ENCODE measurements at regions not wholly inside any gene's neighbourhood (a gene's known extent, or its start where the extent isn't known, plus 50 kb on each side); places are given as distances from the start of the nearest gene placed in this dataset.

DNA sequence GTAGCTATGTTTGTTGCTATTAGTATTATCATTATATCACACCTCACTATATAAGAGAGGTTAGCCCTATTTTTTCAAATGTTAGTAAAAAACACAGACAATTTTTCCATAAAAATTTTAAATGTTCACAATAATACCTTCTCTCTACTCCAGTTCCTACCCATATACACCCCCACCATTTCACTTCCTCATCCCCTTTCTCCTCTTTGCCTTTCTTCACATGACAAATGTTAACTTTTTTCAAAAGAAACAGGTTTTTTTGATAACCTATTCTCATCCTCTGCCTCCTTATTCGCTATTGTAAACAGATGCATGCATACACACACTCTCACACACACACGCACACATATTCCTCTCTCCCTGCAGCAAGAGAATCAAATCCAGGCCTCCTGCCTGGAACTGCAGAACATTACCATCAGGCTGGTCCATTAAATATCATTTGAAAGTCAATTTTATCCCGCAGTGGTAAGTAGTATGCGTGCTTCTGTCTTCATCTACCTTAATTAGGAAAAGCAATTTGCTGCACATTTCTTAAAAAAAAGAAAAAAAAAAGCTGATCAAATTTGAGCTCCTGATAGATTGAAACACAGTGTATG, 55.5 kb downstream of the MID1IP1 start:
- DNase-seq, result no peak

DNA sequence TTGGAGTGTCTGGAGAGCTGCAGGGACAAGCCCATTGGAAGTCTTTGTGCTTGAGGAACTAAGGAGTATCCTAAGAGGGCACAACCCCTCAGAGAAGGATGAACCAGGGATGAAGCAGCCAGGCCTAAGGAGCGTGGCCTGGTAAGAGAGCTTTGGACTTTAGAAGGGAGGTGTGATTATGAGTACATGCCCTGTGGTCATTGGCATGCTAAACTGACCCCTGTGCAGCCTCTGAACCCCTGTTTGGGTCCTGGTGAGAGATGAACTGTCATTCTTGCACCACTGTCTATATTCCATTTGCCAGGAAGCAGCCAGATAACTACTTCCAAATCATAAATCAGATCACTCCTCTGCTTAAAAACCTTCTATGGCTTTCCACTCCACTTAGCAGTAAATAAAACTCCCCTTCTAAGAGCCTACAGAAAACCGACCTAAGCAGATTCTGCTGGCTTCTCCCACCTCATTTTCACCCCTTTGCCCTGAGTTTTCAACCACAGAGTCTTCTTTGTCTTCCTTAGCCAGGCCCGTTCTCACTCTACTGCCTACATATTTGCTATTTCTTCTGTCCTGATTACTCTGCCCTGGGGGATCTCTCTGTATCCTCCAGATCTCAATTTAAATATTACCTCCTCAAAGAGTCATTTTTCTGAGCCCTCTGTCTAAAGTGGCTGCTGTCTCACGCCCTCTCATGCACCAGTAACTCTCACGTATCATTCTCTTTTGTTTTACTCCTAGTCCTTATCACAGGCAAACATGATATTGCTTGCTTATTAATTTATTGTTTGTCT, 56.7 kb downstream of the MID1IP1 start:
- DNase-seq, result no peak

DNA sequence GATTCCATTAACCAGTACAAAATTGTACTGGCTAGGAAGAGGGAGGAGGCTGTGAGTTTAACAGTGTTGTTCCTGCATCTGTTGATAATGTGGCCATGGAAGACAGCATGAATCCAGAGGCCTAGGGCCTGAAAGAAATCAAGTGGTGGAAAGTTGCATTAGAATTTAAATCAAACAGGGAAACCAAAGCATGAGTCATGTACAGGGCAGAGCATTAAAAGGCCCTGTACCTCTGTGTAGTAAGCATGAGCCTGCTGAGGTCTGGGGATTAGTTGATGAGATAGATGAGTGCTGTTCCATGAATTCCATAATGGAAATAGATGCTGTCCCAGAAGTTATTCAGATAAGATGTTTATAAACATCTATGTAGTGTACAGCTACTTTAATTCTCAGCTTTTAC, 58.3 kb downstream of the MID1IP1 start:
- DNase-seq, result no peak

DNA sequence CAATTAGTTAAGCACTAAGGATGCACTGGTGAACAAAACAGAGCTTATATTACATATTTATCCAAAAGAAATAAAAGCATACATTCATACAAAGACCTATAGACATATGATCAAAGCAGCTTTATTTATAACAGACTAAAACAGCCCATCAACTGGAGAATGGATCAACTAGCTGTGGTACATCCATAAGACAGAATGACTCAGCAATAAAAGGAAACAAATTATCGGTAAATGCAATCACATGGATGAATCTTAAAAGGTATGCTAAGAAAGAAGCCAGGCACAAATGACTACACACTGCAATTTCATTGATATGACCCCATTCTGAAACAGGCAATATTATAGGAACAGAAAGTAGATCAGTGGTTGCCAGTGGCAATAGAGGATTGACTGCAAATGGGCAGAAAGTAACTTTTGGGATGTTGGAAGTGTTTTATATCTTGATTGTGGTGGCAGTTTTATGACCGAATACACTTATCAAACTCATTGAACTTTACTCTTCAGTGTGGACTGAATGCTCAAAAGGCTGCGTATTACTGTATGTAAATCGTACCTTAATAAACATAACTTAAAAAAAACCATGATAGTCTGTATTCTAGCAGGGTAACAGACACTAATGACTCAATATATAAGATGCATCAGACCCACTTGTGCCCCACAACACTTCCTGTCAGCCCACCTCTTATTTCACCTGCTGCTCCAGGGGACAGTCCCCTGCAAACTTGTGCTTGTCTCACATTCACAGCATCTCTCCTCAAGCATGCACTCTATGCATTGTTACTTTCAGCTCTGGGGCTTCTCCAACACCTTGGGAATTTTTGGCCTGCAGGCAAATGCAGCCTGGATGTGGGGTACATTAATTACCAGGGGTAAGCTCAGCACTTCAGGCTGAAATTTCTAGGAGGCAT, 59.1 kb downstream of the MID1IP1 start:
- DNase-seq, result no peak

DNA sequence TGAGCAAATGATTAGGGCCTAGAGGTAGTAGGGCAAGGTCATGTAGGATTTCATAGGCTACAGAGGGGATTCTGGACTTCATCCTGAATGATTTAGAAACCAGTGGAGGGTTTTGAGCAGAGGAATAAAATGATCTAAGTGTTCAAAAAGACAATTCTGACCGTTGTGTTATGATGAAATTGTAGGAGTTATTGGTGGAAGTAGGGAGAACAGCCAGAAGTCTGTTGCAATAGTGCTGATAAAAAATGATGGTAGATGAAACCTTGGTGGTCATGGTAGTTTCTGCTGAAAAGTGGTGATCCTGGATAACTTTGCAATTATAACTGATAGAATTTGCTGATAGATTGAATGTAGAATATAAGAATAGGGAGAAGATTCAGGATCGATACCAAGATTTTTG, 60.2 kb downstream of the MID1IP1 start:
- no peak for DNase-seq

DNA sequence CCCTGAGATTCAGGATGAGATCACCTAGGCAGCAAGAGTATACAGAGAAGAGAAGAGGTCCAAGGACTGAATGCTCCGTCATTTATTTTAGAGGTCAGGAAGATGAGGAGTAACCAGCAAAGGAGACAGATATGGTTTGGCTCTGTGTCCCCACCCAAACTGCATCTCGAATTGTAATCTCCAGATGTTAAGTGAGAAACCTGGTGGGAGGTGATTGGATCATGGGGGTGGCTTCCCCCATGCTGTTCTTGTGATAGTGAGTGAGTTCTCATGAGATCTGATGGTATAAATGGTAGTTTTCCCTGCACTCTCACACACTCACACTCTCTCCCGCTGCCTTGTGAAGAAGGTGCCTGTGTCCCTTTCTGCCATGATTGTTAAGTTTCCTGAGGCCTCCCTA, 60.8 kb downstream of the MID1IP1 start:
- no peak for DNase-seq

DNA sequence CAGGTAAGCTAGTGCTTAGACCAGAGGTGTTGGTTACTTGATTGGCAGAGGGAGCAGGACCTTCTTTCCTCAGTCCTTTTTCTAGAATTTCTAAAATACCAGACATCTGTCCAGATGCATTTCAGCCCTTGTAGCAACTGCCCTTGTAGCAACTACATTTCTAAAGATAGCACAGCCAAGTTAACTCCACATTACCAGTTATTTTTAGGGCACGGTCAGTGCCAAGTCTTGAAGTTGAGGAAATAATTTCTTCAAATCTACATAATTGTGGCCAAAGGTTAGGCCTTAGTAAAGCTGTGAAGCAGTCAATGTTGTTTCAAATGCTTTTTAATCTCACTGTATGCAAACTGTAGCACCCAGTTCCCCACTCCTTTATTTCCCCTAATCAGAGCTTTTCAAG, 62.9 kb downstream of the MID1IP1 start:
- no peak for DNase-seq

DNA sequence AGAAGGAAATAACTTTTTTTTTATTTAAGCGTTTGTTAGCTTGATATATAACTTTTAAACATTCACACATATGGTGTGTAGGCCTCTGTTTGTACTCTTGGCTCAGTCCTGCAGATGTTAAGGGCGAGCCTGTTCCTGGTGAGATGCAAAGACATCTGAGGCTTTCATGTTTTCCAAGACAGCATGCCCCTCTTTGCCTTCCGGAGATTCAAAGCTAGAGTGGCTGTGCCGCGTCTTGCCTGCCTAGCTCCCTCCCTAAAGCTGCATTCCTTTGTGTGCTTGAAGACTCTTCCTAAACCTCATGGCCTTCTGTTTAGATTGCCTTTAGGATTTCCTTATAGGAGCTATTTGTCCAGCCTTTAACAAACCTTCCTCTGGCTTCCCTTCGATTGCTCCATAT, 67.1 kb downstream of the MID1IP1 start:
- no peak for DNase-seq

DNA sequence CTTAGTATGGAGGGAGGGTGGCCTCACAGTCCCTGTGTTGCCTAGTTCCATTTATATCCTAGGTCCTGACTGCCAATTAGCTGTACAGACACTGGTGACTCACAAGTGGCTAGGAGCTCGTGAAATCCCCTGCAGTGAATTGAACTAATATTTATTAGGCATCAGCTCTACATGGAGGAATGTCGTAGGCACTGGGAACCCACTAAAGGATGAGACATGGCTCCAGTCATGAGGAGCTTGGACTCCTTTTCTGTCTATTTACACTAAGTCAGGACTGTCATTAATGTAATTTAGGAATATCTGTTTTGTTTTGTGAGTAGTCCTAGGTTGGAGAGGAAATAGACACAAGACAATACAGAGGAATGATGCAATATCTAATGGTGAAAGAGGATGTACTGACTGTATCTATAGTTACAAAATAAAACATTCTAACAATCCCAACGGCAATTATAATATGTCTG, 67.7 kb downstream of the MID1IP1 start:
- no peak for DNase-seq

DNA sequence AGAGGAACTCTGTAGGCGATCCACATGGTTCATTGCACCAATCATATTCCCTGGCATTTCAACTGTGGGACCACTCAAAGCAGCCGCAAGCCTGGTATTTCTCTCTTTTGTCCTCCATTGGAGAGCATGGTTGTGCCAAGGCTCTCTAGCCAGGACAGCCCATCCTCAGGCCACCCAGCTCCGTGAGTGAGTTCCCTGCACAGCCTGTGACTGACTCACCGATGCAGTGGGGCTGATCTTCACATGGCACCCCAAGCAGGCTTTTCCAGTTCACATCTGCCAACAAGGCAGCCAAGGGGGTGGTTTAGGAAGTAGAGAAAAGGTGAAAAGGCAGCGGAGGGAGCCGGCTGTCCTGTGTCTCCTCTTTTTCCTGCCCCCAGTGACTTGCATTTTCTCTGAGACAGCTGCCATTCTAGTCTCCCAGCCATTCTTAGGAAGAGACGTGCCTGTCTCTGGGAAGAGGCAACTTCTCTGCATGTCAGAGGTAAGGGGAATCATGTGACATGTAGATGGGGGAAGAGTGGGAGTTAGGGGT, 69.2 kb downstream of the MID1IP1 start:
- no peak for DNase-seq

DNA sequence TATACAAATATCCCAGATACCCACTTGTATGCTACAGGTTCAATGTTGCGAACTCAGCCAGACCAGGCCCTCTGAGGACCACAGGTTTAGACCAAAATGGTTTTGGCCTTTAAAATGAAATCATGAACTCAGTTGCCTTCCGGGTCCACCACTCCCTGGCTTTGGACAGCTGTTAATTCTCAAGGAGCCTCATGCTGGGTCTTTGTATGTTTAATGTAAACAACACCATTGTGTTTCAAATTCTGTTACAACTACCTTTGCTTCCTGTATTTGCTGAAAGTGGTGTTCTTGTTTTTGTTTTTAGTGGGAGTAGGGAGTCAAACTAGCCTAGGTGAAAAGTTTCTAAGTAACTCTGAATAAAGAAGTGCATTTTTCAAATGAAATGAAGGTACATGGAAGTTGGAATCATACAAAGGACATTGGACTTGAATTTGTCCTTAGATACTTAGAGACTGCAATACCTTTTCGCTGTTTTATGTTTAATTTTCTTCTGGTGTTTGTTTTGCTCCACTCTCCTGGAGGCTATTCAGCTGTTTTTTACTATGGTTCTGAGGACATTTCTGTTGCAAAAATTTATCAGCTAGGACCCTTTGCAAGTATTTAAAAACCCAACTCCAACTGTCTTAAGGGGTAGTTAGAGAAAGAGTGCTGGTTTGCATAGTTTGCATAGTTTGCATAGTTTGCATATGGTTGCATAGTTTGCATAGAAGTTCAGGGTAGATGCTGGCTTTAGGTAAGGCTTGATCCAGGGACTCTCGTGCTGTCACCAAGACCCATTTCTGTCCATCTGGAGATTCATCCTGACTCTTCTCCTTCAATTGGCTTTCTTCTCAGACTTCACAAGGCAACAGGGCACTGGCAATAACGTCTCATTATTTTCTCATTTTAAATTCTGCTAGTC, 70.1 kb downstream of the MID1IP1 start:
- no peak for DNase-seq

DNA sequence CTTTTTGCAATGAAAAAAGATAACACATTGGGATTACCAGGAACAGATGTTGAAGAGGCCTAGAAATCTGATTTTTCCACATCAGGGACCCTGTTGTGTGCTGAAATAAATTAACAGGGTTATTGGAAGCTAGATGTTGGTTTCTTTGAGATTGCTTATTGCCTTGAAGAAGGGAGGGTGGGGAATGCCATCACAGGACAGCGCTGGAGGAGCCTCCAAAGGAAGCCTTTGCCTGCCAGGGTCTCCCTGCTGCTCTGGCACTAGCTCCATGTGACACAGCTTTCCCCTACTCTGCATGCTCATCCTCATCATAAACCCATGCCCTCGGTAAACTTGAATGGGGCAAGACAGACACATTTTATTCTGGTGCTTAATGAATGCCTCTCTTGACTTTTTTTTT, 76.1 kb downstream of the MID1IP1 start:
- DNase-seq, result no peak

DNA sequence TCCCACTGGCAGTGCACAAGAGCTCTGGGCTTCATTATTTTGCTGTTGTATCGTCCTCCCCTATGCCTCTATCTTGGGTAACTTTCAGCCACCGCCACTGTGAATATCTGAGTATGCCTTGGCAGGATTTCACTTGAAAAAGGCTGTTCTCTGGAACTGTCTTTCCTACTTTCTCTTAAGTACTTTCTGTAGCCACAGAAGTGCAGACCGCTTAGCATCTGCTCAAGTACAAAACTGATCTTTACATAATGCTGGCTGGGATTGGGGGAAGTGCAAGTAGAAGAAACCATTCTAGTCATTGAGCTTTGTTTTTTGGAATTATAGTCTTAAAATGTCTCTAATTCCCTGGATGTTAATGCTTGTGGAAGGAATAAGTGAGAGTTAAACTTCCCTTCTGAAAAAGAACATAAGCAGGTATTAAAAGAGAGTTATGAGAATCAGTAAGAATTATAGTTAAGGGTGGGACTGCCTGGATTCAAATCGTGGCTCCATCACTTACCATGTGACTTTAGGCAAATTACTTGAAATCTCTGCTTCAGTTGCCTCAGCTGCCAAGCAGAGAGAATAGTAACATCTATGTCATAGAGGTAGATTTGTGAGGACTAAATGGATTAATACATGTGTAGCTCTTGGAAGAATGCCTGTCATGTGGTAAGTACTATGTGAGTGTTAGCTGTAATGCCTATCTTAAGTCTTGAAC, 77.5 kb downstream of the MID1IP1 start:
- no peak for DNase-seq

DNA sequence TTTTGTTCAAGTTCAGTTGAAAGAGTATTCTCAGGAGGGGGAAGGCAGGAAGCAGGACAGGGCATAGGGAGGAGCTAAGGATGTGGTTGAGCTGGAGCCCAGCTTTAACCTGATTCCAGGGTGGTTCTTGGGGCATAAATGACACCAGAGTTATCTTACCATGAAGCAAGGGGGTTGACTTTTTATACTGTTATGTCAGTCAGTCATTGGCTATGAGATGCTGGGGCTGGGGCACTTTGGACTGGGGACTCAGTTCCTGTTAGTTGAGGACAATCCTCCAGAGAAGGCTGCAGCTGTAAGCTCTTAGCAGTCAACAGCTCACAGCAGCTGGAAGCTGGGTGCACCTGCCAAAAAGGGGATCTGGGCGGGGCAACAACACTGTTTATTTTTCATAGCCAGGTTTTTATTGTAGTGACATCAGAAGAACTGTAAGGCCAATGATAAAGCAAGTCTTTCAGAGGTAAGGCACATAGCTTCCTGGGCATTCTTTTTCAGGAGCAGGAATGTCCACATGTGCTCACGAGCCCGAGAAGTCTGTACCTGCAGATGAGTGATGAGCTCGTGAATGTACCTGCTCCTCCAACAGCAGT, 78.5 kb downstream of the MID1IP1 start:
- DNase-seq, result no peak

DNA sequence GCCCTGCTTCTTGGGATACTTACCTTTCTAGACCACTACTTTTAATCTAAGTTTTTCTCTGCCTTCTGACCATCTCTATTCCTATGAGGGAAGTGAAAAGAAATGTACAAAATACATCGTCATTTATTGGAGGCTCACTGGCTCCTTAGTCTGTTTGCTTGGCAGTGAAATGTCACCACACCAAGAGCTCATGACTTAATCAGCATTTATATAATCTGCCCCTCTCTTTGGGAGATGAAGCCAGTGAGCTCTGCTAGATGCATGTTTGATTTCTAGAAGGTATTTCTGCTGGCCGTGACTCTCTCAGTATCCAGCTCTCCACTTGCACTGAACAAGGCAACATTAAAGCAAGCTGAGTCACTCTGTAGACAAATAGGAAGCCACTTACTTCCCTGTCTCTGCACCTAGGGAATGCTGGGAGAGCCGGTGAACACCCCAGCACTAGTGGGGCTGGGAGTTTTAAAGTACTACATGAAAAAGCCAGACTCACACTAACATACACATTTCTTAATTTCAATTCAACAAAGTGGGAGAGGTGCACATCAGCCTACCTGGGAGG, 79.1 kb downstream of the MID1IP1 start:
- no peak for DNase-seq

DNA sequence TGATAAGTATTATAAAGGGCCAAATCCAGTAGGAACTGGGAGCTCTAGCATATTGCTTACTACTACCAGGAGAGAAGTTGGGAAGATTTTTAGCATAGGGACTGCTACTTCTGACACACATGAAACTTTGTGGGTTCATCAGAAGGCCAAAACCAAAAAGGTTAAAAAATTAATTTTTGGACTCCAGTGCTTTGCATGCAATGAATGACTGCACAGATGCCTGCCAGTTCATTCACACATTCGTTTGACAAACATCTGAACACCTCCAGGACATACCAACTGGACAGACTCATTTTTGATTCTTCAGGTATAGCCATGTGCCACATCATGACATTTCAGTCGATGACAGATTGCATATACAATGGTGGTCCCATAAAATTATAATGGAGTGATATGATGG, 79.8 kb downstream of the MID1IP1 start:
- DNase-seq, result no peak

DNA sequence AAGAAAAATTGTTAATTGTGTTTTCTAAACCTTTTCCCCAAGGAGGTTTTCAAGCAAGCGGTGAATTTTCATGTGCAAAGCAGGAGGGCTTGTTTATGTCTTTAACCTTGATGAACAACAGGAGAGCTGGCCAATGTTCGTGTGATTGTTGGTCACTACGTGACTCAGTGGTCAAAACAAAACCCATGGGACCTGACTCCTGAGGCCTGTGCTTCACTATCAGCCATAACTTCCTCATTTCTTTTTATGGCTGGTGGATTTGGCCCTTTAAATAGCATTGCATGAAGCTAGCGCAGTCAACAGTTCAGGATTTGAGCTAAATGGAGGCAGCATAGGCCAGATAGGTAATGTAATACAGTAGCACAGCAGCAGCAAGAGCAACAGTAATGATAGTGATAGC, 80.5 kb downstream of the MID1IP1 start:
- DNase-seq, result no peak

DNA sequence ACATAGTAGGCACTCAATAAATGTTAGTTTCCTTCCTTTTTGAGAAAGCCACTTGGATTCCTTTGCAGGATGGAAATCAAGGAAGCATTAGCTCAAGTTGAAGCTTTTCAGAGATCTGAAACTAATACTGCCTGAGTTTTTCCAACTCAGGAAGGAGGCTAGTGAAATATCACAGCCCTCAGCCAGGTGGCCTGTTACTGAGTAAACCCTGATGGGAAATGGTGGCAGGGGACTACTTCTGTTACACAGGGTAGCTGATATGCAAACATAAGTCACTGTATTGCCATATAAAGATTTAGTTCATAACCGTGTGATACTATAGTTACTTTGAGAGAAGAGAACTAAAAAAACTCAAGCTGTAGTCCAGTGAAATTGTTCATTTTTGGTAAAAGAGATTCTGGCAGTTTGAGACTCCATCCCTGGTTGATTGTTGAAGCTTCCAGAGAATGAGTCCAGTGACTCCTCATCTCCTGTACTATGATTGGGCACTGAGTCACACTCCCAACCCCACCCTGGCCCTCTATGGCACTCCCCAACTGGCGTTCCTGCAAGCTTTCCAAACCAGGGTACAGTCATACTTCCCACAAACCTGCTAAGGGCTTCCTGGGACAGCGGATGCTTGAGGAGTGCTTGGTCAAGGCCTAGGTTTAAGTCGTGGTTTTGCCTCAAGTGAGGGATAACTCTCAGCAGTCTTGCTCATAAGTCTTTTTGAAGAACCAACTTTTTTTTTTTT, 81.8 kb downstream of the MID1IP1 start:
- no peak for DNase-seq

DNA sequence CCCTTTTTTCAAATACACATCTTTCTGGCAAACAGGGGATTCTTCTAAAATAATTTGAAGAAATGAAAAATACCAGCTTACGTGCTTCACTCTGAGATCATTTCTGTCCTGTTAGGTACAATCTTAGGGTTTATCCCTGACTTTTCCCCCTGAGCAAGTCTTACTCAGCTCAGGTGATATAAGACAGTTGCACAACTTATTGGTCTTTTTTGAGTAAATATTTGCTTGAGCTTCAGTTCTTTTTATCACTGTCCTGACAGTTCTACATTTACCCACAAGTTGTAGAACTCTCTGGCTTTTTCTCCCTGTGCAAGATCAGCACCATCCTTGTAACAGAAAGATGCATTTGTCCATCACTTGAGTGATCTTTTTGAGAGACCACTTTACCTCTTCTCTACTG, 84.9 kb downstream of the MID1IP1 start:
- no peak for DNase-seq

DNA sequence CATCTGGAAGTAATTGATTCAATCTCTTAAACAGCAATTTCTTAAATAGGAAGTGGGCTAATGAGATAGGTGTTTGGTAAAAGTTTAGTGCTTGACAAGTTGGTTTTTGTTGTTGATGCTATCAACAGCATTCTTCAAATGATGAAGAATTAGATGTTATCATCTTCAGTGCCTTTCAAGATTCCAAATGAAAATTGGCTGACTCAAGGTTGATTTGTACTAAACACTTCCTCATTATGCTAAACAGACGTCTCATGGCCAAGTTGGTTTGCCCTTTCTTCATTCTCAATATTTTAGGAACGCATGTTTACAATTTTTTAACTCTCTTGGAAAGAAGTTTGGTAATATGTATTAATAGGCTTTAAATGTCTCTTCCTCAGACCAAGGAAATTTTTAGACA, 86.0 kb downstream of the MID1IP1 start:
- no peak for DNase-seq

Measured in KG1 (cell line).